22Rv1 (cell line): ENCODE measurements at regions not wholly inside any gene's neighbourhood (a gene's known extent, or its start where the extent isn't known, plus 50 kb on each side); places are given as distances from the start of the nearest gene placed in this dataset.

Source experiments
- CTCF ChIP-seq: fragments of 450-650 bp; IDR thresholded peaks from 2 replicates; pipeline ENCODE4 v1.5.1; 2017; ENCODE audit warnings: mild to moderate bottlenecking
- ZFX ChIP-seq: fragments of 450-650 bp; IDR thresholded peaks from 2 replicates; pipeline ENCODE4 v1.6.1; 2017; ENCODE audit warnings: antibody characterized with exemption, borderline replicate concordance

DNA sequence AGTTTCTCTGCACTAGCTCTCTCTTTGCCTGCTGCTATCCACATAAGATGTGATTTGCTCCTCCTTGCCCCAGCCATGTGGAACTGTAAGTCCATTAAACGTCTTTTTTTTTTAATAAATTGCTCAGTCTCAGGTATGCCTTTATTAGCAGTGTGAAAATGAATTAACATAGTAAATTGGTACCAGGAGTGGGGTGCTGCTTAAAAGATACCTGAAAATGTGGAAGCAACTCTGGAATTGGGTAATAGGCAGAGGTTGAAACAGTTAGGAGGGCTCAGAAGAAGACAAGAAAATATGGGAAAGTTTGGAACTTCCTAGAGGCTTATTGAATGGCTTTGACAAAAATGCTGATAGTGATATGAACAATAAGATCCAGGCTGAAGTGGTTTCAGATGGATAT is 159.8 kb downstream of the FSCB start:
- TF ChIP-seq CTCF (no peak), ZFX (no peak)
